Neural progenitor cell (in vitro differentiated cells): ENCODE measurements at regions not wholly inside any gene's neighbourhood (a gene's known extent, or its start where the extent isn't known, plus 50 kb on each side); places are given as distances from the start of the nearest gene placed in this dataset.

Experiments
- CTCF ChIP-seq: fragments of 200-600 bp; sonication (generic); IDR thresholded peaks from 2 replicates; pipeline ENCODE4 v1.5.1; 2017; ENCODE audit warnings: antibody characterized with exemption, mild to moderate bottlenecking
- EZH2 ChIP-seq: fragments of 200-600 bp; sonication (generic); IDR thresholded peaks from 2 replicates; pipeline ENCODE4 v1.6.1; 2017; ENCODE audit warnings: antibody characterized with exemption, mild to moderate bottlenecking, moderate library complexity

GRCh38 chr20:40410028-40410427, 279.0 kb downstream of the MAFB start:
- TF ChIP-seq CTCF (no peak), EZH2 (no peak)
